GM12873 (cell line): ENCODE measurements at regions not wholly inside any gene's neighbourhood (a gene's known extent, or its start where the extent isn't known, plus 50 kb on each side); places are given as distances from the start of the nearest gene placed in this dataset.

ENCODE experiments used
- TF ChIP-seq, protein P1 (sequence below): IDR thresholded peaks from 2 replicates; pipeline ENCODE4 v1.5.1; 2012; ENCODE audit warnings: low read depth, mild to moderate bottlenecking, moderate library complexity, low read length, control low read depth; ENCODE audit not compliant: insufficient read depth; ENCODE audit errors: missing control alignments

DNA sequence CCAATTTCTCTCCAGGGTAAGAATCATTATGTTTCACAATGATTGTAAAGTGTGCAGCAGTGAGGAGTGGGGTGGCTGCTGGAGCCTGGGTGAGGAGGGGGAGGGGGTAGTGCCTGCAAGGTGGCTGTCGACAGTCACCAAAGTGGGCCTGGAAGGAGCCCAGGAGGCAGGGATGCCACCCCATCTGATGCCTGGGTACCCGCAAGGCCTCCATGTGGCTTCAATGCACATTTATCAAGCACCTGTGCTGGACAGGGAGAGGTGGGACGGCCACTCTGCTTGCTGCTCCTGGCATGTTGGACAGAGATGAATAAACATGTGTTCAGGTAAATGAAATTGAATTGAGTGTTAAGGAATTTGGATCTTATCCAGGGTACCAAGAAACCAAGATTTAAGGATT is 78.8 kb upstream of the DISP3 start:
- TF ChIP-seq, protein P1, sequence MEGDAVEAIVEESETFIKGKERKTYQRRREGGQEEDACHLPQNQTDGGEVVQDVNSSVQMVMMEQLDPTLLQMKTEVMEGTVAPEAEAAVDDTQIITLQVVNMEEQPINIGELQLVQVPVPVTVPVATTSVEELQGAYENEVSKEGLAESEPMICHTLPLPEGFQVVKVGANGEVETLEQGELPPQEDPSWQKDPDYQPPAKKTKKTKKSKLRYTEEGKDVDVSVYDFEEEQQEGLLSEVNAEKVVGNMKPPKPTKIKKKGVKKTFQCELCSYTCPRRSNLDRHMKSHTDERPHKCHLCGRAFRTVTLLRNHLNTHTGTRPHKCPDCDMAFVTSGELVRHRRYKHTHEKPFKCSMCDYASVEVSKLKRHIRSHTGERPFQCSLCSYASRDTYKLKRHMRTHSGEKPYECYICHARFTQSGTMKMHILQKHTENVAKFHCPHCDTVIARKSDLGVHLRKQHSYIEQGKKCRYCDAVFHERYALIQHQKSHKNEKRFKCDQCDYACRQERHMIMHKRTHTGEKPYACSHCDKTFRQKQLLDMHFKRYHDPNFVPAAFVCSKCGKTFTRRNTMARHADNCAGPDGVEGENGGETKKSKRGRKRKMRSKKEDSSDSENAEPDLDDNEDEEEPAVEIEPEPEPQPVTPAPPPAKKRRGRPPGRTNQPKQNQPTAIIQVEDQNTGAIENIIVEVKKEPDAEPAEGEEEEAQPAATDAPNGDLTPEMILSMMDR: no peak

- TF ChIP-seq, protein P1: no peak
These were observed 78.4 kb upstream of the DISP3 start for GRCh38 chr1:11400567-11400966.

- TF ChIP-seq, protein P1: no peak
These were observed 72.1 kb upstream of the DISP3 start for GRCh38 chr1:11406845-11407244.

DNA sequence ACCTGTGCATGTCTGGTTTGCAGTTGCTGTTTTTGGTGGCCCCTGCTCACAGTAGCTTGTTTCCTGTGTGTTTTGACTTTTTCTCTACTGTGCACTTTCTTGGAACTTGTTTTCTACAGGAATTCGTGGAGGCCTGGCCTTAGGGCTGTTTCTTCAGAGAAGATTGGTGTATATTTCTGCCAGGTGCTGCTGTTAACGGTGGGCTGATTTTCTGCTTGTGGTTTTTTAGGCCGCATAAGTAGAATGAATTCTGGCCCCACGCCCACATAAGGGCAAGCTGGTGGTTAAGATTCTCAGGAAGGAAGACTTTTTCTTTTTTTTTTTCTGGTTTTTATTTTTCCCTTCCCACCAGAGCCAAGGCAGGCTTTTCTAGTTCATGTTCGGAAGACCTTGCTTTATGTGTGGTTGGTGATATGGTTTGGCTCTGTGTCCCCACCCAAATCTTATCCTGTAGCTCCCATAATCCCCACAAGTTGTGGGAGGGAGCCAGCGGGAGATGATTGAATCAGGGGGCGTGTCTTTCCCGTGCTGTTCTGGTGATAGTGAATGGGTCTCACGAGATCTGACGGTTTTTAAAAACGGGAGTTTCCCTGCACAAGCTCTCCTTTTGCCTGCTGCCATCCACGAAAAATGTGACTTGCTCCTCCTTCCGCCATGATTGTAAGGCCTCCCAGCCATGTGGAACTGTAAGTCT is 71.5 kb upstream of the DISP3 start:
- TF ChIP-seq, protein P1: no peak

- TF ChIP-seq, protein P1: no peak
These were observed 66.8 kb upstream of the DISP3 start for GRCh38 chr1:11412141-11412540.

DNA sequence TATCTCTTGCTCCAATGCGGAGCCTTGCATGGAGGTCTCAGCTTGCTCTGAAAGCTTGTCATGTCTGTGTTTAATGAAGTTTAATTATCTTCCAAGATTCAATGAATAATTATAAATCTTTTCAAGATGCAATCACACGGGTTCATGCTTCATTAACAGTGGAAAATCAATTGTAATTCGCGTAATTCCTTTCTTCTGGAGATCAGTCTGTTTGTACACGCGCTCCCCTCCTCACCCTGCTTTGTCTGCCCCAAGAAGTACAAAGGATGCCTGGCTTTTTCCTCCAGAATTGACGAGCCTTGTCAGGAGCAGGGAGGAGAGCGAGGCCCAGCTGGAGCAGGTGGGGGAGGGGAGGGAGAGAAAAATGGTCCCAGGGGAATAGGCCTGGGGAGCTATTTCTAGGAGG is 65.0 kb upstream of the DISP3 start:
- TF ChIP-seq, protein P1: no peak

DNA sequence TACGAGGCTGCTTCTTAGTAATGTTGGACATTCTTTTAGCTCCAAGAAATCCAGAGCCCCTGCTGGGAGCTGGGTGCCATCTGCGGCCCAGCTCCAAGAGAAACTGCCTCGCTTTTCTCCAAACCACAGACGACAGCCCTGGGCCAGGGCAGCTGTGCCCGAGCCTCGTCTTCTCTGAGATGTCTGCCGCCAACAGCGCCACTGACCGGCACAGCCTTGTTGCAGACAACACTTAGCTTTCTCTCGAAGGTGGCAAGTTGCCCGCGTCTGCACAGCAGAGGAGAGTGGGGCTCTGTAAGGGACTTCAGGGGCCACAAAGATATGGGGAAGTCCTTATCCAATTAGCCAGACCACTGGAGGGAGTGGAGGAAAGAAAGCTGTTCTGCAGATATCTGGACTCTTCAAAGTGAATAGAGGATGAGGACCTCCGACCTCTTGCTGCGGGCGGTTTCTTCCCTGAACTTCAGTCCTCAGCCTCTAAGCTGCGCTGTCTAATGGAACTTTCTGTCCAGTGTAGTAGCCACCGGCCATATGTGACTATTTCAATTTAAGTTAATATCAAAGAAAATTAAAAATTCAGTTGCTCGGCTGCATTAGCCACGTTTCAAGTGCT is 63.9 kb upstream of the DISP3 start:
- TF ChIP-seq, protein P1: no peak
